ENCODE measurements at regions not wholly inside any gene's neighbourhood (a gene's known extent, or its start where the extent isn't known, plus 50 kb on each side); places are given as distances from the start of the nearest gene placed in this dataset.

DNA sequence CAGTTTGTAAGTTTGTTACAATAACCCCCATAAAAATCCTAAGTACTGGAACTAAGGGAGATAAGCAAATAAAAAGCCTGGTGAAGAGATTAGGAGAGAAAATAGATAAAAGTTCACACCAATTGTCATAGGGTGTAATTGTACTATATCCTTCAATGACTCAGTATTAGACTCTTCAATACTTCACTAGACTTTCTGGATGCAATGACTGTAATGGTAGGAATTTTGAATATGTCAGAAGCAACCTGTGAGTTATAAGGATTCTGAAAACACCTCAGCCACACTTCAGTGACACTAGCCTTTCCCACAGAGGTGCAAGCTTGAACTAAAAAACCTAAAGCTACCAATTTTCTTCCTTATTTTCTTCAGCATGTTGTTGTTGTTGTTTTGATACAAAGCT, 147.9 kb downstream of the PTGER3 start:
- no peak for DNase-seq (ENCODE audit: extremely low spot score)
- CTCF ChIA-PET, result interaction anchor here (1.4 to 2.5 kb wide), 2 partner anchors 13 to 37 kb away, joined by 3 to 6 read pairs; no protein-coding TSS in a partner anchor
- TF ChIP-seq, protein P1, sequence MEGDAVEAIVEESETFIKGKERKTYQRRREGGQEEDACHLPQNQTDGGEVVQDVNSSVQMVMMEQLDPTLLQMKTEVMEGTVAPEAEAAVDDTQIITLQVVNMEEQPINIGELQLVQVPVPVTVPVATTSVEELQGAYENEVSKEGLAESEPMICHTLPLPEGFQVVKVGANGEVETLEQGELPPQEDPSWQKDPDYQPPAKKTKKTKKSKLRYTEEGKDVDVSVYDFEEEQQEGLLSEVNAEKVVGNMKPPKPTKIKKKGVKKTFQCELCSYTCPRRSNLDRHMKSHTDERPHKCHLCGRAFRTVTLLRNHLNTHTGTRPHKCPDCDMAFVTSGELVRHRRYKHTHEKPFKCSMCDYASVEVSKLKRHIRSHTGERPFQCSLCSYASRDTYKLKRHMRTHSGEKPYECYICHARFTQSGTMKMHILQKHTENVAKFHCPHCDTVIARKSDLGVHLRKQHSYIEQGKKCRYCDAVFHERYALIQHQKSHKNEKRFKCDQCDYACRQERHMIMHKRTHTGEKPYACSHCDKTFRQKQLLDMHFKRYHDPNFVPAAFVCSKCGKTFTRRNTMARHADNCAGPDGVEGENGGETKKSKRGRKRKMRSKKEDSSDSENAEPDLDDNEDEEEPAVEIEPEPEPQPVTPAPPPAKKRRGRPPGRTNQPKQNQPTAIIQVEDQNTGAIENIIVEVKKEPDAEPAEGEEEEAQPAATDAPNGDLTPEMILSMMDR (IDR thresholded peaks at IDR 0.05; ENCODE audit: control extremely low read depth, extremely low read depth, low read depth, missing control alignments), result no peak
- POLR2A ChIA-PET, result no interaction called here

DNA sequence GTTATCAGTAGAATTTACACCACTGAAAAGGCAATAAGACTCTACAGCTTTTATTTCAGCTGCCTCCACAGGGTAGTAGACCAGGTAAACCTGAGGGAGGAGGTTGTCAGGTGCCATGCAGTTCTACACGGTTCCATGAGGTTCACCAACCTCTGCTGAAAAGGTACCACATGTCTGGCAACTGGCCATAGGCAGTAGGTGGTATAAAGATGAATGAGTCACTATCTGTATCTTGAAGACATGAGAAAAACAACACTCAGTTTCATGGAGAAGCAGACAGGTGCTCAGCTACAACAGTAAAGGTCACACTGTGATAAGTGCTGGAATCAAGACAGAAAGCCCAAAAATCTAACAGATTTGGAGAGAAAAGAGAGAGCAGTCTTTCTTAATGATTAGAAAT, 145.4 kb downstream of the PTGER3 start:
- DNase-seq (ENCODE audit: extremely low spot score), result no peak
- POLR2A ChIA-PET, result no interaction called here
- TF ChIP-seq, protein P1 (IDR thresholded peaks at IDR 0.05; ENCODE audit: control extremely low read depth, extremely low read depth, low read depth, missing control alignments), result no peak
- CTCF ChIA-PET, result interaction anchor here (1.5 kb wide), 1 partner anchor 60 kb away, joined by 3 read pairs; no protein-coding TSS in a partner anchor

DNA sequence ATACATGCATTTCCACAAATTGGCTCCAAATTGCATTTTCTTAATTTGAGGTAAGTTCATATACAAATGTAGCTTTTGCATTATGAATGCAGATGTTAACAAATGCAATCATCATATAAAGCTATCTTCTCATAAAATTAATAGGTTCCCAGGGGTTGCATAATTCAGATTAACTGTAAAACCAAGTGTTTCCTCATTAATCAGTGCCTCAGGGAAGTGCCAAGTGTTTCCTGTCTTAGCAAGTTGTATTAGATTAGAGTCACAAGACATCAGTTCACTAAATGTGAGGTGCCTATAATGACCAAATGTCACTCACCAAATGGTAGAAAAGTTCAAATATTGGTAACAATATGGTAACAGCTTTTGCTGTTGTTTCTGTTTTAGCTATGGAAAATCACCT, 140.8 kb downstream of the PTGER3 start:
- POLR2A ChIA-PET, result no interaction called here

DNA sequence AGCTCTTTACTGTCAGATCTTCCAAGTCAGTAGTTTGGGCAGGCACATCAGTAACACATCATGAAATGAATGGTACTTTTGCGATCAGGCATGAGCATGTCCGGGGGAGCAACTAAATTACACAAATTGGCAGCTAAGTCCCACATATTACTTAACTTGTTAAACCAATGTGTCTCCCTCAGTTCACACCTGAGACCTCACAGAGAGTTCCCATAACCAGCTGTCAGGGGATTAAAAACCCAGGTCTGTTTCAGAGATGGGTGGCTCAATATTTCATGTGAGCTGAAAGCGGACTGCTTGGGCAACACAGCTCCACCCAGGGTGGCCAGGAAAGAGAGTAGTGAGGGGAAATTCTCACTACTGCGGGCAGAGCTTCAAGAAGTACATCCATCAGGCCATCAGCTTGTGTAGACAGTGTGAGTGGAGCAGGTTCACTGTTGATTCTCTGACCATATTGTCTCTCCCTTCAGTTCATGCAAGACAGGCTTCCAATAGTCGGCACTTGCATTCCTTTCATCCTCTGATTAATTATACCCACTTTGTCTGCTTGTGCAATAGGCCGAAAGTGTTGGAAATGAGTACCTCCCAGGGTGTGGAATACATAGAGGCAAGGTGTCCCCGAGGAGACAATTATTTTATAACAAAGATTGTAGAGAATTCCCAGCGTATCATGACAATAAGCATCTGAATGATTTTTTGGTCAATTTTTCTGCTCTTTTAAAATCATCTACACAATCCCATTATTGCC, 139.9 kb downstream of the PTGER3 start:
- ChIA-PET CTCF (interaction anchor here (0.8 to 2.1 kb wide), 5 partner anchors 9 to 57 kb away, joined by 3 to 7 read pairs (median 3); no protein-coding TSS in a partner anchor), POLR2A (no interaction called here)
- DNase-seq (ENCODE audit: extremely low spot score), result no peak
- TF ChIP-seq, protein P1 (IDR thresholded peaks at IDR 0.05; ENCODE audit: control extremely low read depth, extremely low read depth, low read depth, missing control alignments), result no peak

More for the DNA sequence above, 140.8 kb downstream of the PTGER3 start:
- no peak for DNase-seq (ENCODE audit: extremely low spot score)
- CTCF ChIA-PET, result interaction anchor here (0.8 to 2.6 kb wide), 6 partner anchors 12 to 56 kb away, joined by 3 to 8 read pairs (median 3); no protein-coding TSS in a partner anchor
- TF ChIP-seq, protein P1 (IDR thresholded peaks at IDR 0.05; ENCODE audit: control extremely low read depth, extremely low read depth, low read depth, missing control alignments), result no peak

DNA sequence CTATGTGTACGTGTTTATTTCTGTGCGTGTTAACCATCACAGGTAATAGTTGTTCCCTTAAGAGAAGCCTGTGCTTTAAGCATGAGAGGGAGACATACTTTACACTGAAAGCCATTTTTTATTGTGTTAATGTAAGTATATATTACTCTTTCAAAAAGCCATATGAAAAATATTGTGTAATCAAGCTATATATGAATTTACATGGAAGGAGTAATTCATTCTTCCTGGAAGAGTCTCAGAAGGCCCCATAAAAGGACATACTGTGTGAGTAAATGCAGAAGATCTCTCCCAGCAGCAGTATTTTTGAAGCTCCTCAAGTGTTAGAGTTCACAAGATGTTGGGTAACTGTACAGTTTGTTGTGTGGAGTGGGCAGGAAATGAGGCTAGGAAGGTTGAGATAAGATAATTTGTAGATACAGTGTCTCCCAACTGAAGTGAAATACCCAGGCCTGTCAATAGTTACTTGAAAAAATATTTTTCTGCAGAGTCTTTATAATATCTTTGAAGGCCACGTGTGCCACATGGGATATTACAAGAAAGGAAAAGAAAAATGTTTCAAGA, 138.3 kb downstream of the PTGER3 start:
- ChIA-PET CTCF (interaction anchor here (1.5 to 2.1 kb wide), 3 partner anchors 12 to 21 kb away, joined by 3 to 7 read pairs (median 3); no protein-coding TSS in a partner anchor), POLR2A (no interaction called here)
- no peak for DNase-seq (ENCODE audit: extremely low spot score)
- TF ChIP-seq, protein P1 (IDR thresholded peaks at IDR 0.05; ENCODE audit: control extremely low read depth, extremely low read depth, low read depth, missing control alignments), result no peak

DNA sequence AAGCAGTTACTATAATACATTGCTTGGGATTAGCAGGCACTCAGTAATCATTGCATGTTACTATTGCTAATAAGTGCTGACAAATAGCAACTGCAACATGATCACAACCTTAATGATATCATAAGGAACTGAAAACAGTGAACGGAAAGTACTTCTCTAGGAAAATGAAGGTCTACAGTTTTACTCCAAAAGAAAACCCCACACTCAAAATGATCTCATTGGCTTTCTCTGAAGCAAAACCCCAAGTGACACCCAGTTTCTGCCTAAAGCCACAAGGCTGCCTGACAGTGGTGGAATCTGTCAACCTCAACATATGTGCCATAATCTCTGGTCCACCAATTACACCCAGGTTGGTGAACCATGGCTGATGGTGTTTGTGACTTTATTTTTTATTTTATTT, 137.6 kb downstream of the PTGER3 start:
- ChIA-PET CTCF (no interaction called here), POLR2A (no interaction called here)
- TF ChIP-seq, protein P1 (IDR thresholded peaks at IDR 0.05; ENCODE audit: control extremely low read depth, extremely low read depth, low read depth, missing control alignments), result no peak
- no peak for DNase-seq (ENCODE audit: extremely low spot score)
